ENCODE measurements at regions not wholly inside any gene's neighbourhood (a gene's known extent, or its start where the extent isn't known, plus 50 kb on each side); places are given as distances from the start of the nearest gene placed in this dataset.
"Not testable (repeated sequence)": the region's sequence is repeated elsewhere in the genome, so short reads cannot be mapped to it uniquely, and the experiment has no call there.

DNA sequence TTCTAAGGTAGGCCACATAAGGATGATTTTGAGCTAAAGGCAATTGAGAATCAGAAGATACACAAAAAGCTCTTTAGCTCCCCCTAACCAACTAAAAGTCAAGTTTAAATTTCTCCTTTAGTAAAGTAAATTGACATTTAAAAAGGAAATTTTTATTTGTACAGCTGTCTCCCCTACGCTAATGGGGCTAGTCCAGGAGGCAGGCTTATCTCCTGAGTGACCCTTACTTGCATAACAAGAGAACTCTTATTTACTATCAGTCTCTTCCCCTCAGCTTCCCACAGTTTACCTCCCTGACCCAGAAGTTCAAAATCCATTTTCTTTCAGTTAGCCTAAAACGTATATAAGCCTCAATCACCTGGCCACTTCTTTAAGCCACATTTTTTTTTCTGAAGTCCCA lies 1002.8 kb upstream of the NRXN1 start:
- DNase-seq (ENCODE audit: insufficient read length, low spot score) = no peak
- peak; percentile 23 for FAIRE-seq
- no peak for TF ChIP-seq POLR2A (IDR thresholded peaks at IDR 0.05; ENCODE audit: low read depth, low read length)

DNA sequence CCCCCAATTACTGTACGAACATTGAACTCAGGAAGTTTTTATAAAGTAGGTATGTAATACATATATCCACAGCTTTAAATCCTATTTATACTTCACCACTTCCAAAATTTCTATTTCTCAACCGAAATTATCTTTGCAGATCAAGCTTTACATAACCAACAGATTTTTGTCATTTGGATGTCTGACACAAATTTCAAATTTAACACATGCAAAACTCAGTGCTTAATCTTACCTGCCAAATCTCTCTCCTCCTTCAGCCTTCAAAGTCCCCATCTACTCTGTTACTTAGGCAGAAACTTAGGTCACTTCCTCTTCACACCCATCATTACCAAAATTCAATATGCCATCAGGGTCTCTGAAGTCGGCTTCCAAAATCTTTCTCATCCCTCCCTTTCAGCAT lies 990.1 kb upstream of the NRXN1 start:
- DNase-seq (ENCODE audit: insufficient read length, low spot score) (no peak), FAIRE-seq (no peak)
- TF ChIP-seq POLR2A (IDR thresholded peaks at IDR 0.05; ENCODE audit: low read depth, low read length) = no peak

GRCh38 chr2:52017646-52018235 lies 985.8 kb upstream of the NRXN1 start:
- DNase-seq (ENCODE audit: insufficient read length, low spot score) (no peak), FAIRE-seq (no peak)
- TF ChIP-seq POLR2A (IDR thresholded peaks at IDR 0.05; ENCODE audit: low read depth, low read length) = no peak

DNA sequence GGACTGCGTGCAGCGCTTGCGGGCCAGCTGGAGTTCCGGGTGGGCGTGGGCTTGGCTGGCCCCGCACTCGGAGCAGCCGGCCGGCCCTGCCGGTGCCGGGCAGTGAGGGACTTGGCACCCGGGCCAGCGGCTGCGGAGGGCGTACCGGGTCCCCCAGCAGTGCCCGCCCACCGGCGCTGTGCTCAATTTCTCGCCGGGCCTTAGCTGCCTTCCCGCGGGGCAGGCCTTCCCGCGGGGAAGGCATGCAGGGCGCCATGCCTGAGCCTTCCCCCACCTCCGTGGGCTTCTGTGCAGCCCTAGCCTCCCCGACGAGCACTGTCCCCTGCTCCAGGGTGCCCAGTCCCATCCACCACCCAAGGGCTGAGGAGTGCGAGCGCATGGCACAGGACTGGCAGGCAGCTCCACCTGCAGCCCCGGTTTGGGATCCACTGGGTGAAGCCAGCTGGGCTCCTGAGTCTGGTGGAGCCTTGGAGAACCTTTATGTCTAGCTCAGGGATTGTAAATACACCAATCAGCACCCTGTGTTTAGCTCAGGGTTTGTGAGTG lies 975.0 kb upstream of the NRXN1 start:
- not testable (repeated sequence) for FAIRE-seq; DNase-seq (ENCODE audit: insufficient read length, low spot score)

DNA sequence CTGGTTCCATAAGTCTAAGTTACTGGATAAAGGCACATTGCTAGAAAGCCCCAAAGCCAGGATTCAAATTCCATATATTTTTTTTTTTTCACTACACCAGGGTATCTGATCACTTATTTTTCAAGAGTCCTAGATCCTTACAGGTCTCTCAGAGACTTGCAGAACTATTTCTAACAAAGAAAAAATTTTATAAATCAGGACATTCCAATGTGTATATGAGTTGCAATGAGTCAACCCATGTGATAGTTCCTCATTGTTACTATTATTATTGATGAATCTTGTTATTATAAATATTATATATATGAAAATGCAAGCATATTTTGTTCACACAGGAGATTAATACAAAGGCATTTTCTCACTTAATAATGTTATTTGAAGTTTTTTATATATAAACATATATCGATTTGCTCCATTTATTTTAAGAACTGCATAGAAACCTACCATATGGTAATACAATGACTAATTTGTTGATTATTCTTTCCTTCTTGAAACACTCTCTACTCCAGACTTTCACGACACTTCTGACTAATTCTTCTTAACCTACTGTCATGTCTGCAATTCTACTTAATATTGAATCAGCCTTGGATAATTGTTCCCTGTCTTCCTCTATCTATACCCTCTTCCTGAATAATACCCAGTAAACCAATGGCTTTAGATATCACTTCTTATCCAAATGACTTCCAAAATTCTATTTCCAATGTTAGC lies 968.4 kb upstream of the NRXN1 start:
- DNase-seq (ENCODE audit: insufficient read length, low spot score) = no peak
- FAIRE-seq = peak; percentile 33
- no peak for TF ChIP-seq POLR2A (IDR thresholded peaks at IDR 0.05; ENCODE audit: low read depth, low read length)

DNA sequence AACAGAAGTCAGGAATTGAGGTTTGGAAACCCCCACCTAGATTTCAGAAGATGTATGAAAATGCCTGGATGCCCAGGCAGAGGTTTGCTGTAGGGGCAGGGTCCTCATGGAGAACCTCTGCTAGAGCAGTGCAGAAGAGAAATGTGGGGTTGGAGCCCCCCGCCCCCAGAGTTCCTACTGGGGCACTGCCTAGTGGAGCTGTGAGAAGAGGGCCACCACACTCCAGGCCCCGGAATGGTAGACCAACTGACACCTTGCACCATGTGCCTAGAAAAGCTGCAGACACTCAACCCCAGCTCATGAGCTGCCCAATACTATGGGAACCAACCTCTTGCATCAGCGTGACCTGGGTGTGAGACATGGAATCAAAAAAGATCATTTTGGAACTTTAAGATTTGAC lies 967.0 kb upstream of the NRXN1 start:
- FAIRE-seq = no peak

DNA sequence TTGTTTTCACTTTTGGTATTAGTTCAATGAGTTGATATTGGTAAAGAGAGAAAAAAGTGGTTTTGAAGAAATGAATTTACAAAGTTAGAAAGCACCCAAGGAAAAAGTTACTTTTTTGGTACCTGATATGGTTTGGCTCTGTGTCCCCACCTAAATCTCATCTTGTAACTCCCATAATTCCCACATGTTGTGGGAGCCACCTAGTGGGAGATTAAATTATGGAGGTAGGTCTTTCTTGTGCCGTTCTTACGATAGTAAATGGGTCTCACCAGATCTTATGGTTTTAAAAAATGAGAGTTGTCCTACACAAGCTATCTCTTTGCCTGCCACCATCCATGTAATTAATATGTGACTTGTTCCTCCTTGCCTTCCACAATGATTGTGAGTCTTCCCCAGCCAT lies 965.6 kb upstream of the NRXN1 start:
- DNase-seq (ENCODE audit: insufficient read length, low spot score) (no peak), FAIRE-seq (no peak)
- no peak for TF ChIP-seq POLR2A (IDR thresholded peaks at IDR 0.05; ENCODE audit: low read depth, low read length)

More for the DNA sequence above, 967.0 kb upstream of the NRXN1 start:
- DNase-seq (ENCODE audit: insufficient read length, low spot score) = no peak
- no peak for TF ChIP-seq POLR2A (IDR thresholded peaks at IDR 0.05; ENCODE audit: low read depth, low read length)

- TF ChIP-seq POLR2A (IDR thresholded peaks at IDR 0.05; ENCODE audit: low read depth, low read length) = no peak
- FAIRE-seq = peak; percentile 65
- DNase-seq (ENCODE audit: insufficient read length, low spot score) = no peak
Observed at GRCh38 chr2:51995293-51995692, 963.4 kb upstream of the NRXN1 start.

GRCh38 chr2:51994123-51994763 lies 962.3 kb upstream of the NRXN1 start:
- FAIRE-seq = peak; percentile 72
- no peak for DNase-seq (ENCODE audit: insufficient read length, low spot score)

GRCh38 chr2:51990684-51991083 lies 958.8 kb upstream of the NRXN1 start:
- TF ChIP-seq POLR2A (IDR thresholded peaks at IDR 0.05; ENCODE audit: low read depth, low read length) = no peak
- DNase-seq (ENCODE audit: insufficient read length, low spot score) (no peak), FAIRE-seq (peak; percentile 23)

More at GRCh38 chr2:51994123-51994763, 962.3 kb upstream of the NRXN1 start:
- TF ChIP-seq POLR2A (IDR thresholded peaks at IDR 0.05; ENCODE audit: low read depth, low read length) = no peak

DNA sequence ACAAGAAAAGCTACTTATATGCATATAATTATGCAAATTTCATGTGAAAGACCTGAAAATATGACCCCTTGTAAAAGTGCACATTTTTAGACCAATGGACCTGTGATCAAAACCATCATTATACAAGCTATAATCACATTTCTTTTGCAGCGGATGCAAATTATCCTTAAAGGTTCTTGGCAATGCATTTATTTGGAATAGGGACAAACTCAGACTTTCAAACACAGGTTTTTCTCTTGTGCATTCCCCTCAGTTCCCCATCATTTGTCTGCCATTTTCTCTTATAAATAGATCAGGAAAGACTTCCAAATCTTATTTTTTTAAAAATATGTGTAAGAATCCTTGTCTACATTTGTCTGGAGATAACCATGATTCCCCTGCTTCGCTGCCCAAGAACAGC lies 954.2 kb upstream of the NRXN1 start:
- no peak for DNase-seq (ENCODE audit: insufficient read length, low spot score)
- FAIRE-seq = no peak
- TF ChIP-seq POLR2A (IDR thresholded peaks at IDR 0.05; ENCODE audit: low read depth, low read length) = no peak

DNA sequence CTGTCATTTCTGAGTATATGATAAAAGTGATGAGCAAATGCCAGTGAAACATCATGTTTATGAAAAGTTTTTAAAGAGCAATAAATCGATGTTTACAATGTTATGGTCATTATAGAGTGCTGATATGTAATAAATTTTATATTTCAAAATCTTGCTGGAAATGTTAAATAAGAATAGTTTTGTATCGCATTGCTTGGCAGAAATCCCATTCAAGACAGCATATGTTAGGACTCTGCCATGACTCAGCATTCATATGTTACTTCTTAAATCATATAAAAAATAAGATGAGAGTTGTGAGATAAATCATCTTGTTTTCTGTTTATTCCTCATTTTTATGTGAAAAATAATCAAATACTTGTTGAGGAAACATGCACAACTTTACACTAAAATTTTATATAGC lies 949.9 kb upstream of the NRXN1 start:
- TF ChIP-seq POLR2A (IDR thresholded peaks at IDR 0.05; ENCODE audit: low read depth, low read length) = no peak
- FAIRE-seq (no peak), DNase-seq (ENCODE audit: insufficient read length, low spot score) (no peak)

DNA sequence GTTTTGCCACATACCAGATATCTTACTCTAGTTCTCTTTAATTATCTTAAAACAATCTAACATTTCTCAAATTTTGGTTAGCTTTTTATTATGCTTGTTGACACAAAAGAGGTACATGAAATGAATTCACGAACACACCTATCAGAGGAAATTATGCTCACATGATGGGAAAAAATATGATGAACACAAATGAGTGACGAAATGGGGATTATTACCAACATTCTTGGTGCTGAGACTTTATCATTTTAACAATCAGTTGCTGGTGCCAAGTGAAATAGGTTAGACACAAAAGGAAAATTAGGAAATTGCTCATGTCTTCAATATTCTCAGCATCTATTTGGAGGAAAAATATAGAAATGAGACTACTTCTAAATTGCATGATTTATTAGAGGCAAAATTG lies 944.7 kb upstream of the NRXN1 start:
- no peak for TF ChIP-seq POLR2A (IDR thresholded peaks at IDR 0.05; ENCODE audit: low read depth, low read length)
- FAIRE-seq (no peak), DNase-seq (ENCODE audit: insufficient read length, low spot score) (no peak)

DNA sequence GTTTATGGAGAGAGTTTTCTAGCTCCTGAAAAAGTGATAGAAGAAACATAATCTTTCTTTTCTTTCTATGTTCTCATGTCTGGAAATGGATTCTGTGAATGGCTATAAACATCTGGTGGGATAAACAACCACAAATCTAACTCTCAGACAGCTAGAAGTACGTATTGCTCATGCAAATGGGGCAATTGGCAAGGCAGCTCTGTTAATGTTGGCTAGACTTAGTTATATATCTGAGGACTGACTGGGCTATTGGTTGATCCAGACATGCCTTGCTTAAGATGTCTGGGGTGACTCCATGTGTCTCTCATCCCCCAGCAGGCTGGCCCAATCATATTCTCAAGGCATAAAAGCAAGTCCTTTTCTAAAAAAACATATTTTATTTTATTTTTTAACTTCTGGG lies 939.2 kb upstream of the NRXN1 start:
- DNase-seq (ENCODE audit: insufficient read length, low spot score) (no peak), FAIRE-seq (no peak)
- TF ChIP-seq POLR2A (IDR thresholded peaks at IDR 0.05; ENCODE audit: low read depth, low read length) = no peak

DNA sequence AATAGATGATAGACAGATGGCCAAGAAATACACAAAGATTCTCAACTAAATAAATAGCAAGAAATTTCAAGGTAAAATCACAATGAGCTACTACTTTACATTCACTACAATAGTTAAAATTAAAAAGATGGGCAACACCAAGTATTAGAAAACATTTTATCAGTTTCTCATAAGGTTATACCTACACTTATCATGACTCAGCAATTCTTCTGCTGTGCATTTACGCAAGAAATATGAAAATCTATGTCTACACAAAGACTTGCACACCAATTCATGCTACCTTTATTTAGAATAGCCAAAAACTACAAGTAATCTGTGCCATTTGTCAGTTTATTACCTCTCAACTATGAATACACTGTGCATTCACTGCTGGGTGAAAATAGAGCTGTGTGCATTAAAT lies 937.4 kb upstream of the NRXN1 start:
- FAIRE-seq (no peak), DNase-seq (ENCODE audit: insufficient read length, low spot score) (no peak)
- TF ChIP-seq POLR2A (IDR thresholded peaks at IDR 0.05; ENCODE audit: low read depth, low read length) = no peak

Measured in H54 (cell line).